ENCODE measurements at regions not wholly inside any gene's neighbourhood (a gene's known extent, or its start where the extent isn't known, plus 50 kb on each side); places are given as distances from the start of the nearest gene placed in this dataset.
"Not testable (repeated sequence)": the region's sequence is repeated elsewhere in the genome, so short reads cannot be mapped to it uniquely, and the experiment has no call there.

DNA sequence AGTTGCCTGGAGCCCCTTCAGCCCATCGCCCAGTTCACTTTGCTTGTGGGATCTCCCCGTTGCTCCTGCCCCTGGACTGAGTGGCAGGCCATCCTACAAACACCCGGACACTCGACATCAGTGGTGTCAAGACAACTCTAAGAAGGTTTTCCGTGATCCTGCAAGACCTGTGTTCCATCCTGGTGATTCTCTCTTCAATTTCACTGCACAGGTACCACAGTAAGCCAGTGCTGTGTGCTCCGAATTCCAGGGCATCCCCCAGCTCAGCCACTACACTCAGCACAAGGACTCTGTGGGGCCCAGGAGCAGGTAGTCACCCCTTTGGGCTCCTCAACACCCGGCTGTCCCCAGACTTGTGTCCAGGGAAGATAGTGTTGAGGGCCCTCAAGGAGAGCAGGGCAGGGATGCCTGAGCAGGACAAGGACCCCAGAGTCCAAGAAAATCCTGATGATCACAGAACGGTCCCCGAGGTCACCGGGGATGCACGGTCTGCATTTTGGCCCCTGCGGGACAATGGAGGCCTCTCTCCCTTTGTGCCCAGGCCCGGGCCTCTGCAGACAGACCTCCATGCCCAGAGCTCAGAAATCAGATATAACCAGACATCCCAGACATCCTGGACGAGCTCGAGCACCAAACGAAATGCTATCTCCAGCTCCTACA, 146.9 kb upstream of the C1QTNF3 start:
- not testable (repeated sequence) for DNase-seq

DNA sequence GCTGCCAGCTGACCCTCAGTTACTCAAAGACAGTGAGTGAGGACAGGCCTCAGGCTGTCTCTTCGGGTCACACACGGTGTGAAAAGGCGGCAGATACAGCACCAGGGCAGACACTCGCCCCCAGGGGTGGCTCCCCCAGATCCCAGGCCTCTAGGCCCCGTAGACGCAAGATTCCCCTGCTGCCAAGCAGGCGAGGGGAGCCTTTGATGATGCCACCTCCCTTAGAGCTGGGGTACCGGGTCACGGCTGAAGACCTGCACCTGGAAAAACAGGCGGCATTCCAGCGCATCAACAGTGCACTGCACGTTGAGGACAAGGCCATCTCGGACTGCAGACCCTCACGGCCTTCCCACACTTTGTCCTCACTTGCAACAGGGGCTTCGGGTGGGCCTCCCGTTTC, 147.5 kb upstream of the C1QTNF3 start:
- DNase-seq = not testable (repeated sequence)

DNA sequence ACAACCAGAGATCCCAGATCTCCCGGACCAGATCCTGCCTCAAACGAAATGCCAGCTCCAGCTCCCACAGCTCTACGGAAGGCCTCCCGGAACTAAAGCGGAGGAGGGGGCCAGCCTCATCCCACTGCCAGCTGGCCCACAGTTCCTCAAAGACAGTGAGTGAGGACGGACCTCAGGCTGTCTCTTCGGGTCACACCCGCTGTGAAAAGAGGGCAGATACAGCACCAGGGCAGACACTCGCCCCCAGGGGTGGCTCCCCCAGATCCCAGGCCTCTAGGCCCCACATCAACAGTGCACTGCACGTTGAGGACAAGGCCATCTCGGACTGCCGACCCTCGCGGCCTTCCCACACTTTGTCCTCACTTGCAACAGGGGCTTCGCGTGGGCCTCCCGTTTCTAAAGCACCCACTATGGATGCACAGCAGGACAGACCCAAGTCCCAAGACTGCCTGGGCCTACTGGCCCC, 148.3 kb upstream of the C1QTNF3 start:
- not testable (repeated sequence) for DNase-seq

DNA sequence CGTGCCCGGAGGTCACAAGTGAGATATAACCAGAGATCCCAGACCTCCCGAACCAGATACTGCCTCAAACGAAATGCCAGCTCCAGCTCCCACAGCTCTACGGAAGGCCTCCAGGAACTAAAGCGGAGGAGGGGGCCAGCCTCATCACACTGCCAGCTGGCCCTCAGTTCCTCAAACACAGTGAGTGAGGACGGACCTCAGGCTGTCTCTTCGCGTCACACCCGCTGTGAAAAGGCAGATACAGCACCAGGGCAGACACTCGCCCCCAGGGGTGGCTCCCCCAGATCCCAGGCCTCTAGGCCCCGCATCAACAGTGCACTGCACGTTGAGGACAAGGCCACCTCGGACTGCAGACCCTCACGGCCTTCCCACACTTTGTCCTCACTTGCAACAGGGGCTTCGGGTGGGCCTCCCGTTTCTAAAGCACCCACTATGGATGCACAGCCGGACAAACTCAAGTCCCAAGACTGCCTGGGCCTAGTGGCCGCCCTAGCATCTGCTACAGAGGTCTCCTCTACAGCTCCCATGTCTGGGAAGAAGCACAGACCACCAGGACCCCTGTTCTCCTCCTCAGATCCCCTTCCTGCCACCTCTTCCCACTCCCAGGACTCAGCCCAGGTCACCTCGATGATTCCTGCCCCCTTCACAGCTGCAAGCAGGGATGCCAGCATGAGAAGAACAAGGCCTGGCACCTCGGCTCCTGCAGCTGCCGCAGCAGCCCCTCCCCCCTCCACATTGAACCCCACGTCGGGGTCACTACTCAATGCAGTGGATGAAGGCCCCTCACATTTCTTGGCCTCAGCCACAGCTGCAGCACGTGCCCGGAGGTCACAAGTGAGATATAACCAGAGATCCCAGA, 149.3 kb upstream of the C1QTNF3 start:
- DNase-seq = not testable (repeated sequence)

DNA sequence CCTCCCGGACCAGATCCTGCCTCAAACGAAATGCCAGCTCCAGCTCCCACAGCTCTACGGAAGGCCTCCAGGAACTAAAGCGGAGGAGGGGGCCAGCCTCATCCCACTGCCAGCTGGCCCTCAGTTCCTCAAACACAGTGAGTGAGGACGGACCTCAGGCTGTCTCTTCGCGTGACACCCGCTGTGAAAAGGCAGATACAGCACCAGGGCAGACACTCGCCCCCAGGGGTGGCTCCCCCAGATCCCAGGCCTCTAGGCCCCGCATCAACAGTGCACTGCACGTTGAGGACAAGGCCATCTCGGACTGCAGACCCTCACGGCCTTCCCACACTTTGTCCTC, 149.9 kb upstream of the C1QTNF3 start:
- DNase-seq = not testable (repeated sequence)

DNA sequence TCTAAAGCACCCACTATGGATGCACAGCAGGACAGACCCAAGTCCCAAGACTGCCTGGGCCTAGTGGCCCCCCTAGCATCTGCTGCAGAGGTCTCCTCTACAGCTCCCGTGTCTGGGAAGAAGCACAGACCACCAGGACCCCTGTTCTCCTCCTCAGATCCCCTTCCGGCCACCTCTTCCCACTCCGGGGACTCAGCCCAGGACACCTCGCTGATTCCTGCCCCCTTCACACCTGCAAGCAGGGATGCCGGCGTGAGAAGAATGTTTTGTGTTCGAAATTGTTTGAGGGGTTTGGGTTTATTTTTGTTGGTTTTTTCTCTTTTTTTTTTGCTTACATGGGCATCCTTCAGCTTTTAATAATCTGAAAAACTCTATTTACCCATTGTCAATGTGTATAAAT, 150.3 kb upstream of the C1QTNF3 start:
- DNase-seq = not testable (repeated sequence)

DNA sequence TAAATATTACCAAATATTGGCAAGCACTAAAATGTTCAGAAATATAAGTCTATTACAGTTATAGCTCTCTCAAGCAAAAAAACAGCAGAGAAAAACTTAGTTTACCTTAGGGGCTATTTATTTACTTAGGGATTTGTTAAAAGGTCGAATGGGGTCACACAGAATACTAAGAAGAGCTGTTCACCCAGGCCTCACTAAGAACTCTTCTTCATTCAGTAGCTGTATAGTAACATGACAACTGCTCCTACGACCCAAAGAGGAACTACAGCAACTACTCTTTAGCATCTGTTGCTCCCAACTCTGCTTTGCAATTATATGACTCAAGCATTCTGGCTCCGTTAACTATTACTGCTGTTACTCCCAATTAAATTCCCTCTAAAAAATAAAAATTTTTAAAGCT, 150.8 kb upstream of the C1QTNF3 start:
- not testable (repeated sequence) for DNase-seq

DNA sequence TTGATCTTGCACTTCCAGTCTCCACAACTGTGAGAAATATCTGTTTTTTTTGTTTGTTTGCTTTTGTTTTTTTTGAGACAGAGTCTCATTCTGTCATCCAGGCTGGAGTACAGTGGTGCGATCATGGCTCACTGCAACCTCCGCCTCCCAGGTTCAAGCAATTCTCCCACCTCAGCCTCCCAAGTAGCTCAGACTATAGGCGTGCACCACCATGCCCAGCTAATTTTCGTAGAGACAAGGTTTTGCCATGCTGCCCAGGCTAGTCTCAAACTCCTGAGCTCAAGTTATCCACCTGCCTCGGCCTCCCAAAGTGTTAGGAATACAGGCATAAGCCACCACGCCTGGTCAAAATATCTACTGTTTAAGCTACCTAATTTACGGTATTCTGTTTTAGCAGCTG, 153.1 kb upstream of the C1QTNF3 start:
- not testable (repeated sequence) for DNase-seq

DNA sequence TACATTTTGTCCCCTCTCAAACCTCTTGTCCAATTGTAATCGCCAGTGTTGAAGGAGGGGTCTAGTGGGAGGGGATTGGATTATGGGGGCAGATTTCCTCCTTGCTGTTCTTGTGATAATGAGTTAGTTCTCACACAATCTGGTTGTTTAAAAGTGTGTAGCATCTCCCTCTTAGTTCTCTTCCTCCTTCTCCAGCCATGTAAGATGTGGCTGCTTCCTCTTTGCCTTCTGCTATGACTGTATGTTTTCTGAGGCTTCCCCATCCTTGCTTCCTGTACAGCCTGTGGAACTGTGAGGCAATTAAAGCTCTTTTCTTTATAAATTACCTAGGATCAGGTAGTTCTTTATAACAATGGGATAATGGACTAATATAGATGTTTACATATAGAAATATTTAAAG, 162.3 kb upstream of the C1QTNF3 start:
- not testable (repeated sequence) for DNase-seq

DNA sequence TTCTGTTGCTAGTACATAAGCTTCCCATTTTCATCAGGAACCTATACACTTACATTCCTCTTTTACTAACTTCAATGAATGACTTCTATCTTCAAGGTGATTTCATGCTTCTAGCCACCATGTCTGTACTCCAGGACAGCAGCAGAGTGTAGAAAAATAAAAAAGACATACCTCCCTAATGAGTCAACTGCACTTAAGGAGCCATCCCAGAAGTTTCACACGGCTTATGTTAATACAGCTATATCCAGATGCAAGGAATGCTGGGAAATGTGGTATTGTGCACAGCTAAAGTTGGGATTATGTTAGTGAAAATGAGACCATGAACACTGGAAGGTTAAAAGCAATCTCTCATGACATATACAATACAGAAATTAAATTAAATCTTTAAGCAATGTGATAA, 174.4 kb upstream of the C1QTNF3 start:
- DNase-seq = not testable (repeated sequence)

DNA sequence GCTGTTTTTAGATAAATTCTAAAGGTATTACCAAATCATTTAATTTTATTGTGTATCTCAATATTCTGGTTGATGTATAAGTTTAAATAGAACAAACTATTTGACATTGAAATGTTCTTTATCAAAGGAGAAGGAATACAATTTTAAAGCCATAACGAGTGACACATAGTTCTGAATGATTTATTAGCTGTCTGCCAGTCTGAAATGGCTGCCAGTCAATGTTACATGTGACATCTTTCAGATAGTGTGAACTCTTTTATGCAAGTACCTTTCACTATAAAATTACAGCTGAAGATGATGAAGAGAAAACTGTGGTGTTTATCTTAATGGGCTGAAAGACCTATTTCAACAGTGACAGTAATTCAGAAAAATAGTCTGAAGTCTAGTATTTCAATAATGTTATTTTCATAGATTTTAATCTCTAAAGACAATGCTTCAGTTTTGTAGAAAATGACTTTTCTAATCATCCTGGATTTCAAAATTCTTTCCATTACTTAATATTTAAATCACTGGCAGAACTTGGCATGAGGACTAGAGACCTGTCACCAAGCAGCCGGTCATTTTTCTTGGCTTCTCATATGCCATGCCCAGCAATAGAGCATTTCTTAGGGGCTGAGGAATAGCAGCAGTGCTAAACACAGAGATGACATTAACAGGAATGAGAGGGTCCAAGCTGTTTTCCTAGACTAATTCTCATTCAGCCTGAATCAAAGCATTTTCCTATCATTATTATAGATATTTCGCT, 178.5 kb upstream of the C1QTNF3 start:
- DNase-seq = not testable (repeated sequence)

DNA sequence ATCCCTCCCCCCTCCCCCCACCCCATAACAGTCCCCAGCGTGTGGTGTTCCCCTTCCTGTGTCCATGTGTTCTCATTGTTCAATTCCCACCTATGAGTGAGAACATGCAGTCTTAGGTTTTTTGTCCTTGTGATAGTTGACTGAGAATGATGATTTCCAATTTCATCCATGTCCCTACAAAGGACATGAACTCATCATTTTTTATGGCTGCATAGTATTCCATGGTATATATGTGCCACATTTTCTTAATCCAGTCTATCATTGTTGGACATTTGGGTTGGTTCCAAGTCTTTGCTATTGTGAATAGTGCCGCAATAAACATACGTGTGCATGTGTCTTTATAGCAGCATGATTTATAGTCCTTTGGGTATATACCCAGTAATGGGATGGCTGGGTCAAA, 180.1 kb upstream of the C1QTNF3 start:
- not testable (repeated sequence) for DNase-seq

DNA sequence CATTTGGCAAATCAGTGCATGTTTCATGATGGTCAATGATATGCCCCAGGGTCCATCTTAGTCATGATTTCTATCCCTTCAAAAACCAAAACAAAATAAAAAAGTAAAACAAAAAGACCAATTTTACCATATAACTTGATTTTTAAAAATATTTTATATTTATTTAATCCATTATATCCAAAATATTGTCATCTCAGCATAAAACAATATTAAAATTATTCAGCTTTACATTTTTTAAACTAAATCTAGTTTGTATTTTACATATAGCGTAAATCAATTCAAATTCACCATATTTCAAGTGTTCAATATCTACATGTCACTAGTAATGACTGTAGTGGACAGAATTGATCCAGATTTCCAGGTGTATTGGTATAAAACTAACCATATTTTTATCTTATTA, 187.4 kb upstream of the C1QTNF3 start:
- not testable (repeated sequence) for DNase-seq

DNA sequence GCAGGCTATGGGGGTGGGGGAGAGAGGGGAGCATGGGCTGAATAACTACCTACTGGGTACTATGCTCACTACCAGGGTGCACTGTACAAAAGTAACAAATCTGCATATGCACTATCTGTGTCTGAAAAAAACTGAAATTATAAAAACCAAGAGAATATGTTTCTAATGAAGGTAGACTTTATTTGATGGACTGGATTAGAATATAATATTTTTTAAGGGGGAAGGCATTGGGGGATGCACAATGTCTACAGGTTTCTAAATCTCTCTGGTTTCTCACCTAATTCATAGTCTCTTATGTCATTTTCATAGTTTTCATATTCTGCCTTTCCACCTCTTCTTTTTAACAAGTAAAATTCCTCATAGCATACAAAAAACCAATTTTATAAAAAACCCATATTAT, 200.8 kb upstream of the C1QTNF3 start:
- DNase-seq = not testable (repeated sequence)

DNA sequence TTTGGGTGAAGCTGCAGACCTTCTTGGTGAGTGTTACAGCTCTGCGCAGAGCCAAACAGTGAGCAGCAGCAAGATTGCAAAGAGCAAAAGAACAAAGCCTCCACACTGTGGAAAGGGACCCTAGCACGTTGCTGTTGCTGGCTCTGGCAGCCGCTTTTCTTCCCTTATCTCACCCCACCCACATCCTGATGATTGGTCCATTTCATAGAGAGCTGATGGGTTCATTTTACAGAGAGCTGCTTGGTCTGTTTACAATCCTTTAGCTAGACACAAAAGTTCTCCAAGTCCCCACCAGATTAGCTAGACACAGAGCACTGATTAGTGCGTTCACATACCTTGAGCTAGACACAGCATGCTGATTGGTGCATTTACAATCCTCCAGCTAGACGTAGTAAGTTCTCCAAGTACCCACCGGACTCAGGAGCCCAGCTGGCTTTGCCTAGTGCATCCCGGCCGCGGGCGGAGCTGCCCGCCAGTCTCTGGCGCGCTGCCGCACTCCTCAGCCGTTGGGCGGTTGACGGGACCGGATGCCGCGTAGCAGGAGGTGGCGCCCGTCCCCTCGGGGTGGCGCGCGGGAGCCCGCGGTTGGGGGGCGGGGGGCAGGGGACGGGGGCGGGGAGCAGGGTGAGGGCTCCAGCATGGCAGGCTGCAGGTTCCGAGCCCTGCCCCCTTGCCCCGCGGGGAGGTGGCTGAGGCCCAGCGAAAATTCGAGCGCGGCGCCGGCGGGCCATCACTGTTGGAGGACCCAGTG, 201.4 kb upstream of the C1QTNF3 start:
- peak; percentile 79 for DNase-seq

DNA sequence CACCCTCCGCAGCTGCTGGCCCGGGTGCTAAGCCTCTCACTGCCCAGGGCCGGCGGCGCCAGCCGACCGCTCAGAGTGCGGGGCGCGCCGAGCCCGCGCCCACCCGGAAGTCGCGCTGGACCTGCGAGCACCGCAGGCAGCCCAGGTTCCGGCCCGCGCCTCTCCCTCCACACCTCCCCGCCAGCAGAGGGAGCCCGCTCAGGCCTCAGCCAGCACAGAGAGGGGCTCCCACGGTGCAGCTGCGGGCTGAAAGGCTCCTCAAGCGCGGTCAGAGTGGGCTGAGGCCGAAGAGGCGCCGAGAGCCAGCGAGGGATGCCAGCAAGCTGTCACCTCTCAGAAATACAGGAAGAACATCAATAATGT, 202.0 kb upstream of the C1QTNF3 start:
- DNase-seq = not testable (repeated sequence)

DNA sequence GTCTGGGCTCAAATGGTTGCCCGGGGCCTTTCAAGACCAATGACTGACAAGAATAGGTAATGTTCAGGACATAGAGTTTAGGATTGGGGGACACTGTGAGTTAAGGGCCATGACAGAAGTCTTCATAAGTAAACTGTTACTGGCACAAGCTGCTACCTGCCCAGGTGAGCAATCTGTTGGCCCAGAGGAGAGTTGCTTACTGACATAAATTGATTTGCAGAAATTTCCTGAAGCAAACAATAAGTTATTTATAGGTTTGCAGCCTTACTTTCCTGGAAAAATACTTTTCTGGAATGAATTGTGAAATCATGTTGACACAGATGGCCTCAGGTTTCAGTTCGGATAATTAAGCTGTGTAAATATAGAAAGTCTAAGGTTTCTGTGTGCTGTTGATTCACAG, 202.8 kb upstream of the C1QTNF3 start:
- peak; percentile 9 for DNase-seq

DNA sequence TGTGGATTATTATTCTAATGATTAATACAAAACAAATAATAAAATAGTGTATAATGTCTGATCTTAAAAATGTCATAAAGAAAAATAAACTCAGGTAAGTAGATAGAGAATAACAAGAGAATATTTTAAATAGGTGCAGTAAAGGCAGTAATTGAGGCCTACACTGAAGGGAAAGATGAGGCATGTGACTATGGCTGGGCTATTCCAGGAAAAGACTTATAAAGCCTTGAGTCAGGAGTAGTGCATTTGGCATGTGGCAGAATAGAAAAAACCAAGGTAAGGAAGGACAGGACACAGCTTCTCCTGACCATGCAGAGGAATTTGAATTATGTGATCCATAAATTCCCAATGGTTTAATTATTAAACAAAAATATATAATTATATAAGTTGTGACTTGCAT, 215.6 kb upstream of the C1QTNF3 start:
- DNase-seq = not testable (repeated sequence)

DNA sequence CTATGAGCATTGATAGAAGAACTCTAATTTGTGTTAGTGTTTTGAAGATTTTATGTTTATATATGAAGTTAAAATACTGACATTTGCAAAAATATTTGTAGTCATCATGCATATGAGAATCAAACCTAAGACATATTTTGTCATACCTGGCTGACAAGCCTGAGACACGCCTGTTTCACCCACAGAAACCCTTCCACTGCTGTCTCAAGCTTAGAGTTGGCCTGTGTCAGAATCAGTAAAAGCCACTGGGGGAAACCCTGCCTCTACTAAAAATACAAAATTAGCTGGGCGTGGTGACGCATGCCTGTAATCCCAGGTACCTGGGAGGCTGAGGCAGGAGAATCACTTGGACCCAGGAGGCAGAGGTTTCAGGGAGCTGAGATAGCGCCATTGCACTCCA, 218.0 kb upstream of the C1QTNF3 start:
- DNase-seq = not testable (repeated sequence)

DNA sequence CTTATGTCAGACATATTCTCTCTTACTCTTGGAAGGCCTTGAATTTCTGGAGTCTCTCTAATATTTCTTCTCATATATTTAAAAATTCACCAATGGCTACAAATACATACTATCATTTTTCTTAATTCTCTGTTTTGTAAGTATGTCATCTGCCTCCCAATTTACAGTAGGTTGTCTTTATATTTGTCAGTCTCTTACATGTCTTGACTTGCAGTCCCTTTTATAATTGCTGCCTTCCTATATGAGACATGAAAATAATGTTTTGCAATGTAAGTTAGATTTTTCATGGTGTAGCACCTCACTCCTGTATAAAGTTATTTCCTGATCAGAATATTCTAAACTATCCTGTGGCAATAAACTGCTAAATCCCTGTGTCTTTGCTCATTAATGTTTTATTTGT, 223.1 kb upstream of the C1QTNF3 start:
- not testable (repeated sequence) for DNase-seq

DNA sequence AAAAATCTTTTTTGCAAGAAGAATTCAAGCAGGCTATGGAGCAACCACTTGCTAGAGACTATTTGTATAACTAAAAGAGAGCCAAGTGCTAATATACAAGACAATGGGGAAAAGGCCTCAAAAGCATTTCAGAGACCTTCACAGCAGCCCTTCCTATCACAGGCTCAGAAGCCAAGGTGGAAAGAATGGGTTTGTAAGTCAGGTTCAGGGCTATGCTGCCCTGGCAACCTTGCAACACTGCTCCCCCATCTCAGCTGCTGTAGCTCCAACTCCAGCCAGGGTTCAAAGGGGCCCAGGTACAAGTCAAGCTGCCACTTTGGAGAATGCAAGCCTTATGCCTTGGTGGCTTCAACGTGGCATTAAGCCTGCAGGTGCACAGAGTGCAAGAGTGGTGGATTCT, 253.7 kb upstream of the C1QTNF3 start:
- DNase-seq = not testable (repeated sequence)

DNA sequence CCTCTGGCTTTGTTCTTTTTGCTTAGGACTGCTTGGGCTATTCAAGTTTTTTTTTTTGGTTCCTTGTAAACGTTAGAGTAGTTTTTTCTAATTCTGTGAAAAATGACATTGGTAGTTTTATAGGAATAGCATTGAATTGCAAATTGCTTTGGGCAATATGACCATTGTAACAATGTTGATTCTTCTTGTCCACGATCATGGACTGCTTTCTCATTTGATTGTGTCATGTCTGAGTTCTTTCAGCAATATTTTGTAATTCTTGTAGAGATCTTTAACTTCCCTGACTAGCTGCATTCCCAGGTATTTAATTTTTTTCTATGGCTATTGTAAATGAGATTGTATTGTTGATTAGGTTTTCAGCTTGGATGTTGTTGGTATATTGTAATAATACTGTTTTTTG, 286.2 kb upstream of the C1QTNF3 start:
- not testable (repeated sequence) for DNase-seq

Data from central memory CD4-positive, alpha-beta T cell (primary cell).